GM06990 (cell line): ENCODE measurements at regions not wholly inside any gene's neighbourhood (a gene's known extent, or its start where the extent isn't known, plus 50 kb on each side); places are given as distances from the start of the nearest gene placed in this dataset.

Source experiments
- DNase-seq: peaks from one replicate; pipeline ENCODE4 v3.0.0-alpha.2; 2011; ENCODE audit not compliant: insufficient read length; ENCODE audit errors: extremely low read depth
- H3K27me3 ChIP-seq: replicated peaks from 2 replicates; pipeline ENCODE4 v1.6.0; 2011; ENCODE audit warnings: low read length; ENCODE audit not compliant: control insufficient read depth, insufficient read depth
- H3K36me3 ChIP-seq: 2 replicates; pipeline ENCODE4 v1.5.1; 2011; ENCODE audit warnings: low read length; ENCODE audit not compliant: control insufficient read depth, insufficient read depth
- H3K4me3 ChIP-seq: replicated peaks from 2 replicates; pipeline ENCODE4 v1.5.1; 2011; ENCODE audit warnings: low read depth, mild to moderate bottlenecking, control low read depth, low read length
- CTCF ChIP-seq: IDR thresholded peaks from 2 replicates; pipeline ENCODE4 v1.5.1; 2011; ENCODE audit warnings: low read length, control low read depth, mild to moderate bottlenecking, inconsistent platforms; ENCODE audit not compliant: insufficient read depth, poor library complexity, severe bottlenecking

GRCh38 chr4:116824172-116824571 is 261.2 kb downstream of the TRAM1L1 start:
- no peak for TF ChIP-seq CTCF
- Histone ChIP-seq H3K36me3 (no peaks in the 10 kb centered on the region), H3K4me3 (no peak overlapping the region), H3K27me3 (no peaks in the 10 kb centered on the region)
- no peak for DNase-seq

DNA sequence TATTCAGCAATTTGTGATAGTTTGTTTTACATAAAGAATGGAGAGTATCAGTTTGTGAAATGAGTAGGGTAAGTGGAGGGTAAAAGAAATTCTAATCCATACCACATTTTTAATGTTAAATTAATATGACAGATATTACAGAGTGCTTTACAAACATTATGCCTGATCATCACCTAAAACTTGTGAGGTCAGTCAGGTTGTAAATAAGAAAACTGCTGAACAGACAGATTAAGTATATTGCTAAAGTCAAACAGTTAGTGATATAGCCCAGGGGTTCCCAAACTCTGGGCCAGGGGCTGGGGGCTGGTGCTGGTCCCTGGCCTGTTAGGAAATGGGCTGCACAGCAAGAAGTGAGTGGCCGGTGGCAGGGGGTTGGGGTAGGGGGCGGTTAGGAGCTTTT is 273.6 kb downstream of the TRAM1L1 start:
- no peak overlapping the region for H3K4me3 ChIP-seq
- TF ChIP-seq CTCF, result no peak
- no peak for DNase-seq
- H3K27me3 ChIP-seq, result no peaks in the 10 kb centered on the region
- no peaks in the 10 kb centered on the region for H3K36me3 ChIP-seq

- Histone ChIP-seq H3K27me3 (no peaks in the 10 kb centered on the region), H3K36me3 (no peaks in the 10 kb centered on the region), H3K4me3 (no peak overlapping the region)
- DNase-seq, result no peak
- TF ChIP-seq CTCF, result no peak
These were observed 289.4 kb downstream of the TRAM1L1 start for GRCh38 chr4:116796022-116796421.

- no peak for TF ChIP-seq CTCF
- Histone ChIP-seq H3K36me3 (no peaks in the 10 kb centered on the region), H3K27me3 (no peaks in the 10 kb centered on the region), H3K4me3 (no peak overlapping the region)
- no peak for DNase-seq
These were observed 296.7 kb downstream of the TRAM1L1 start for GRCh38 chr4:116788723-116789122.

GRCh38 chr4:116755051-116755450 is 330.3 kb downstream of the TRAM1L1 start:
- no peak for TF ChIP-seq CTCF
- Histone ChIP-seq H3K36me3 (no peaks in the 10 kb centered on the region), H3K4me3 (no peak overlapping the region), H3K27me3 (no peaks in the 10 kb centered on the region)
- no peak for DNase-seq

DNA sequence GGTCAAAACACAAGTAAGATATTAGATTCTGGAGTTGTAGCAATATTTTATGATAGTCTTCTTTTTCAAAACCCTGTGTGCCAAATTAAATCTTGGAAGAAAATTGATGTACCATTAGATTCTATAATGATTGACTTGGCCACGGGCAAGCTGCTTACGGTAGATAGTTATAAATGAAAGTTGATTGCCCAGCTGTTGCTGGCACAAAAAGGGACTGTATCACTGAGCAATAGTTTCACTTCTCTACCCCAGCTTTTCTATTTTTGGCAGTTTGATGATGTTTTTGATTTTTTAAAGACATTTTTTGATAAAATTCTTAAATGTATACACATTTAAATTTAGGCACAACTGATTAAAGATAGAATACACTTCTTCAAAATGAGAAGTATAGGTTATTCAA is 333.3 kb downstream of the TRAM1L1 start:
- Histone ChIP-seq H3K36me3 (no peaks in the 10 kb centered on the region), H3K4me3 (no peak overlapping the region), H3K27me3 (no peaks in the 10 kb centered on the region)
- DNase-seq, result no peak
- no peak for TF ChIP-seq CTCF
